GM12864 (cell line): ENCODE measurements at regions not wholly inside any gene's neighbourhood (a gene's known extent, or its start where the extent isn't known, plus 50 kb on each side); places are given as distances from the start of the nearest gene placed in this dataset.

Experiments
- DNase-seq: peaks from one replicate; pipeline ENCODE4 v3.0.0-alpha.2; 2011; ENCODE audit warnings: low read depth
- H3K4me3 ChIP-seq: 2 replicates; pipeline ENCODE4 v1.5.1; 2011; ENCODE audit warnings: mild to moderate bottlenecking, low read depth, low read length, control low read depth
- TF ChIP-seq, protein P1 (sequence below): IDR thresholded peaks from 2 replicates; pipeline ENCODE4 v1.5.1; 2011; ENCODE audit warnings: low read depth, mild to moderate bottlenecking, moderate library complexity, low read length, control low read depth, inconsistent platforms; ENCODE audit errors: missing control alignments

GRCh38 chr11:37104380-37104779, 506.3 kb upstream of the RAG2 start:
- no peak overlapping the region for H3K4me3 ChIP-seq
- DNase-seq = no peak
- TF ChIP-seq, protein P1, sequence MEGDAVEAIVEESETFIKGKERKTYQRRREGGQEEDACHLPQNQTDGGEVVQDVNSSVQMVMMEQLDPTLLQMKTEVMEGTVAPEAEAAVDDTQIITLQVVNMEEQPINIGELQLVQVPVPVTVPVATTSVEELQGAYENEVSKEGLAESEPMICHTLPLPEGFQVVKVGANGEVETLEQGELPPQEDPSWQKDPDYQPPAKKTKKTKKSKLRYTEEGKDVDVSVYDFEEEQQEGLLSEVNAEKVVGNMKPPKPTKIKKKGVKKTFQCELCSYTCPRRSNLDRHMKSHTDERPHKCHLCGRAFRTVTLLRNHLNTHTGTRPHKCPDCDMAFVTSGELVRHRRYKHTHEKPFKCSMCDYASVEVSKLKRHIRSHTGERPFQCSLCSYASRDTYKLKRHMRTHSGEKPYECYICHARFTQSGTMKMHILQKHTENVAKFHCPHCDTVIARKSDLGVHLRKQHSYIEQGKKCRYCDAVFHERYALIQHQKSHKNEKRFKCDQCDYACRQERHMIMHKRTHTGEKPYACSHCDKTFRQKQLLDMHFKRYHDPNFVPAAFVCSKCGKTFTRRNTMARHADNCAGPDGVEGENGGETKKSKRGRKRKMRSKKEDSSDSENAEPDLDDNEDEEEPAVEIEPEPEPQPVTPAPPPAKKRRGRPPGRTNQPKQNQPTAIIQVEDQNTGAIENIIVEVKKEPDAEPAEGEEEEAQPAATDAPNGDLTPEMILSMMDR = no peak

GRCh38 chr11:37100008-37100407, 502.0 kb upstream of the RAG2 start:
- no peak for DNase-seq
- TF ChIP-seq, protein P1 = no peak
- H3K4me3 ChIP-seq = no peak overlapping the region

- TF ChIP-seq, protein P1 = no peak
- no peak overlapping the region for H3K4me3 ChIP-seq
- no peak for DNase-seq
Observed at GRCh38 chr11:37092487-37092886, 494.5 kb upstream of the RAG2 start.

DNA sequence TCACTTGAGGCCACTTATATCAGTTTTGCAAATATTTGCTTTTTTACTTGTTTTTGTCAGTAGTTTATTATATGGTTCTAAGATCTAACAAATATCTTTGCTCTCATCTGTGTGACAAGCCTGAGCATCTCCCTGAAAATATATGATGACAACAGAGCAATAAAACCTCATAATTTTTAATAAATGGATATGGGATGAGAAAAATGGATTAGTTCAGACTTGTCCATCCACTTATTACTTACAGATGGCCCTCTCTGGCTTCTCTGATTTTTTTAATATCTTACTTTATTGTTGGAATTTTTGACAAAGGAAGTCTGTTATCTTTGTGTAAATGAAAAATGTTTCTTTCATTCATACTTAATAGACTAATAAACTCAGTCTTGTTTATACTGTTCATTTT, 491.4 kb upstream of the RAG2 start:
- TF ChIP-seq, protein P1 = no peak
- DNase-seq = no peak
- H3K4me3 ChIP-seq = no peak overlapping the region

- TF ChIP-seq, protein P1 = no peak
- DNase-seq = no peak
Observed at GRCh38 chr11:37088573-37088910, 490.5 kb upstream of the RAG2 start.

GRCh38 chr11:37087650-37088572, 489.9 kb upstream of the RAG2 start:
- DNase-seq = no peak
- no peak overlapping the region for H3K4me3 ChIP-seq
- TF ChIP-seq, protein P1 = no peak

More at GRCh38 chr11:37088573-37088910, 490.5 kb upstream of the RAG2 start:
- H3K4me3 ChIP-seq = no peak overlapping the region

DNA sequence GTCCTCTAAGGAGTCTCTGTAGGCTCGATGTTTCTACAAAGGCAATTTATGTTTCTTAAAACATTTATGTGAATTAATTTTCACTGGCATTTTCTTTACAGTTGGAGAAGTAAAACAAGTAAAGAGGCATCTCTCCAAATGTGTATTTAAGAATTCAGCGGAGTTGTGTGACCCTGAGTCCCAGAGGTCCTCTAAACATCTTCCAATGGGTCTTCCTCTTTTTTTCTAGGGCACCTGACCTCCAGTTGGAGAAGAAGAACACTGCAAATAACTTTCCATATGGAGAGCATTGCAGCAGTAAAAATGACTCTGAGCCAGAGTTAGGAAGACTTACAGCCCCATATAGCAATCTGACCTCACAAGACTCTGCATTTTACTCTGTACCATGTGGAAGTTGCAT, 480.5 kb upstream of the RAG2 start:
- TF ChIP-seq, protein P1 = no peak
- DNase-seq = no peak
- no peak overlapping the region for H3K4me3 ChIP-seq
